ENCODE measurements at regions not wholly inside any gene's neighbourhood (a gene's known extent, or its start where the extent isn't known, plus 50 kb on each side); places are given as distances from the start of the nearest gene placed in this dataset.

DNA sequence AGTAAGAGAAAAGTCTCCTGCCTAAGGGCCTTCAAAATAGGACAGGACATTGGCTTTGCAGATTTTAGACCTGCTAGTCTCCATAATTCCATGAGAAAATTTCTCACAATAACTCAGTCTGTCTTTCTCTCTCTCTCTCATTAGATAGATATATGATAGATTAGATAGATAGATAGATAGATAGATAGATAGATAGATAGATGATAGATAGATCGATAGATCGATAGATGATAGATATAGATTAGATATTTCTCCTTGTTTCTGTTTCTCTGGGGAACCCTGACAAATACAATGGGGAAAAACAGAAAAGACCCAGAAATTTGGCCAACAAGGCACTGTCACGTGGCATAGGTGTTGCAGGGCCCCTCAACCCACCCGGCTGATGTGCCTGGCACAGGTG is 84.4 kb upstream of the ALDH1B1 start:
- TF ChIP-seq, protein P1, sequence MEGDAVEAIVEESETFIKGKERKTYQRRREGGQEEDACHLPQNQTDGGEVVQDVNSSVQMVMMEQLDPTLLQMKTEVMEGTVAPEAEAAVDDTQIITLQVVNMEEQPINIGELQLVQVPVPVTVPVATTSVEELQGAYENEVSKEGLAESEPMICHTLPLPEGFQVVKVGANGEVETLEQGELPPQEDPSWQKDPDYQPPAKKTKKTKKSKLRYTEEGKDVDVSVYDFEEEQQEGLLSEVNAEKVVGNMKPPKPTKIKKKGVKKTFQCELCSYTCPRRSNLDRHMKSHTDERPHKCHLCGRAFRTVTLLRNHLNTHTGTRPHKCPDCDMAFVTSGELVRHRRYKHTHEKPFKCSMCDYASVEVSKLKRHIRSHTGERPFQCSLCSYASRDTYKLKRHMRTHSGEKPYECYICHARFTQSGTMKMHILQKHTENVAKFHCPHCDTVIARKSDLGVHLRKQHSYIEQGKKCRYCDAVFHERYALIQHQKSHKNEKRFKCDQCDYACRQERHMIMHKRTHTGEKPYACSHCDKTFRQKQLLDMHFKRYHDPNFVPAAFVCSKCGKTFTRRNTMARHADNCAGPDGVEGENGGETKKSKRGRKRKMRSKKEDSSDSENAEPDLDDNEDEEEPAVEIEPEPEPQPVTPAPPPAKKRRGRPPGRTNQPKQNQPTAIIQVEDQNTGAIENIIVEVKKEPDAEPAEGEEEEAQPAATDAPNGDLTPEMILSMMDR (IDR thresholded peaks at IDR 0.05; ENCODE audit: low read depth, low read length): no peak
- no peak for TF ChIP-seq EZH2phosphoT487 (IDR thresholded peaks at IDR 0.05; ENCODE audit: low read depth)

Data from OCI-LY3 (cell line).